ENCODE measurements at regions not wholly inside any gene's neighbourhood (a gene's known extent, or its start where the extent isn't known, plus 50 kb on each side); places are given as distances from the start of the nearest gene placed in this dataset.

DNA sequence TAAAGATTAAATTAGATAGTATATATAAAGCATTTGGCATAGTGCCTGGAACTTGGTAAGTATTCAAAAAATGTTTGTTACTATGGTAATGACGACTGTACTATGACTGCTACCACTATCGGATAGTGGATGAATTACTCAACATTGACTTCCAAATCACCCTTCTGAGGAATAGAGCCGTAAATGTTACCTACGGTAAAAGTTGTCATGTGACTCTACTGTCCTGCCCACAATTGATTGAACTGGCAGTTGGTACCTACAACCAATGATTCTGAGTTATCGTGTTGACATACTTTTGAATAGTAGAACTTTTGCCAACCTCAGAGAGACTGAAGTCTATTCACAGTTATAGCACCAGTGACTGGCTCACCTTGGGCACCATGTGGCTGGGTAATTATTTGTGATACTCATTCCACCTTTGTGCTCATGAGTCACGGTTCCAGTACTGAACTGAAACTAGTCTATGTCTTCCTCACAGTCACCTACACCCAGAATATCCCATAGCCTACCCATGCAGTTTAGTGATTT lies 185.5 kb upstream of the PITX2 start:
- TF ChIP-seq, protein P1, sequence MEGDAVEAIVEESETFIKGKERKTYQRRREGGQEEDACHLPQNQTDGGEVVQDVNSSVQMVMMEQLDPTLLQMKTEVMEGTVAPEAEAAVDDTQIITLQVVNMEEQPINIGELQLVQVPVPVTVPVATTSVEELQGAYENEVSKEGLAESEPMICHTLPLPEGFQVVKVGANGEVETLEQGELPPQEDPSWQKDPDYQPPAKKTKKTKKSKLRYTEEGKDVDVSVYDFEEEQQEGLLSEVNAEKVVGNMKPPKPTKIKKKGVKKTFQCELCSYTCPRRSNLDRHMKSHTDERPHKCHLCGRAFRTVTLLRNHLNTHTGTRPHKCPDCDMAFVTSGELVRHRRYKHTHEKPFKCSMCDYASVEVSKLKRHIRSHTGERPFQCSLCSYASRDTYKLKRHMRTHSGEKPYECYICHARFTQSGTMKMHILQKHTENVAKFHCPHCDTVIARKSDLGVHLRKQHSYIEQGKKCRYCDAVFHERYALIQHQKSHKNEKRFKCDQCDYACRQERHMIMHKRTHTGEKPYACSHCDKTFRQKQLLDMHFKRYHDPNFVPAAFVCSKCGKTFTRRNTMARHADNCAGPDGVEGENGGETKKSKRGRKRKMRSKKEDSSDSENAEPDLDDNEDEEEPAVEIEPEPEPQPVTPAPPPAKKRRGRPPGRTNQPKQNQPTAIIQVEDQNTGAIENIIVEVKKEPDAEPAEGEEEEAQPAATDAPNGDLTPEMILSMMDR (IDR thresholded peaks at IDR 0.05) = no peak
- no peak for TF ChIP-seq POLR2A (IDR thresholded peaks at IDR 0.05)

All from suprapubic skin (tissue), 3 donors.